ENCODE measurements at regions not wholly inside any gene's neighbourhood (a gene's known extent, or its start where the extent isn't known, plus 50 kb on each side); places are given as distances from the start of the nearest gene placed in this dataset.

- DNase-seq (no peak), ATAC-seq (ENCODE audit: low read depth) (no peak)
- Histone ChIP-seq H3K9me3 (ENCODE audit: control extremely low read depth in 1 of 3, control insufficient read depth in 2 of 3, insufficient read depth in 1 of 3, low read length in 2 of 3) (no peaks in the 10 kb centered on the region), H3K36me3 (replicated peaks in 1 of 2; ENCODE audit: control extremely low read depth in 1 of 2, control insufficient read depth in 1 of 2, extremely low read depth in 1 of 2, insufficient read depth in 2 of 2, low read length in 1 of 2) (no peaks in the 10 kb centered on the region), H3K4me2 (replicated peaks; ENCODE audit: low read depth, low read length, poor library complexity, severe bottlenecking) (no peak overlapping the region), H3K27me3 (replicated peaks in 1 of 4; ENCODE audit: control extremely low read depth in 1 of 4, control insufficient read depth in 3 of 4, insufficient read depth in 4 of 4, low read length in 3 of 4) (no peaks in the 10 kb centered on the region), H2AFZ (ENCODE audit: insufficient read depth, low read depth, low read length, poor library complexity, severe bottlenecking) (no peak overlapping the region), H3K9ac (ENCODE audit: low read length) (no peak overlapping the region), H3K27ac (ENCODE audit: low read length in 2 of 2) (no peak overlapping the region), H4K20me1 (ENCODE audit: control insufficient read depth, insufficient read depth, low read length, poor library complexity, severe bottlenecking) (no peaks in the 10 kb centered on the region), H3K4me1 (ENCODE audit: control insufficient read depth in 2 of 2, insufficient read depth in 2 of 2, low read length in 2 of 2) (no peaks in the 10 kb centered on the region), H3K79me2 (ENCODE audit: control insufficient read depth, insufficient read depth, low read length) (no peaks in the 10 kb centered on the region), H3K4me3 (ENCODE audit: control extremely low read depth in 1 of 5, extremely low read depth in 1 of 5, insufficient read depth in 1 of 5, low read depth in 2 of 5, low read length in 4 of 5) (no peak overlapping the region)
- H3K27ac Mint-ChIP-seq = no peak overlapping the region
- no peak overlapping the region for H3K4me3 Mint-ChIP-seq
- ChIA-PET POLR2A (no interaction called here), CTCF (no interaction called here)
- no peaks in the 10 kb centered on the region for H3K4me1 Mint-ChIP-seq
- H3K27me3 Mint-ChIP-seq = no peaks in the 10 kb centered on the region
- no peak for TF ChIP-seq EZH2 (IDR thresholded peaks at IDR 0.05; ENCODE audit: borderline replicate concordance, insufficient read depth, low read depth, low read length, poor library complexity, severe bottlenecking)
- TF ChIP-seq CTCF (IDR thresholded peaks at IDR 0.05) = no peak
- peaks cover 4% of the 10 kb centered on the region for H3K9me3 Mint-ChIP-seq (ENCODE audit: insufficient read depth)
- intact Hi-C loops (cut with micrococcal nuclease) = no loop called here
Observed at GRCh38 chr4:106830879-106831278, 205.2 kb downstream of the DKK2 start.

- H3K27me3 Mint-ChIP-seq = no peaks in the 10 kb centered on the region
- WGBS (ENCODE audit: insufficient coverage) = no CpG with 5 or more reads among the region's 1 CpG
- intact Hi-C loops (cut with micrococcal nuclease) = no loop called here
- Histone ChIP-seq H3K4me3 (ENCODE audit: control extremely low read depth in 1 of 5, extremely low read depth in 1 of 5, insufficient read depth in 1 of 5, low read depth in 2 of 5, low read length in 4 of 5) (no peak overlapping the region), H3K79me2 (ENCODE audit: control insufficient read depth, insufficient read depth, low read length) (no peaks in the 10 kb centered on the region), H3K4me1 (ENCODE audit: control insufficient read depth in 2 of 2, insufficient read depth in 2 of 2, low read length in 2 of 2) (no peaks in the 10 kb centered on the region), H3K4me2 (replicated peaks; ENCODE audit: low read depth, low read length, poor library complexity, severe bottlenecking) (no peak overlapping the region), H3K27ac (ENCODE audit: low read length in 2 of 2) (no peak overlapping the region), H4K20me1 (ENCODE audit: control insufficient read depth, insufficient read depth, low read length, poor library complexity, severe bottlenecking) (no peaks in the 10 kb centered on the region), H2AFZ (ENCODE audit: insufficient read depth, low read depth, low read length, poor library complexity, severe bottlenecking) (no peak overlapping the region), H3K9ac (ENCODE audit: low read length) (no peak overlapping the region), H3K9me3 (ENCODE audit: control extremely low read depth in 1 of 3, control insufficient read depth in 2 of 3, insufficient read depth in 1 of 3, low read length in 2 of 3) (peaks cover 0 to 5% (median 0%) of the 10 kb centered on the region in 3 donors), H3K36me3 (replicated peaks in 1 of 2; ENCODE audit: control extremely low read depth in 1 of 2, control insufficient read depth in 1 of 2, extremely low read depth in 1 of 2, insufficient read depth in 2 of 2, low read length in 1 of 2) (no peaks in the 10 kb centered on the region), H3K27me3 (replicated peaks in 1 of 4; ENCODE audit: control extremely low read depth in 1 of 4, control insufficient read depth in 3 of 4, insufficient read depth in 4 of 4, low read length in 3 of 4) (no peaks in the 10 kb centered on the region)
- POLR2A ChIA-PET = no interaction called here
- no peaks in the 10 kb centered on the region for H3K4me1 Mint-ChIP-seq
- H3K4me3 Mint-ChIP-seq = no peak overlapping the region
- ATAC-seq (ENCODE audit: low read depth) (no peak), DNase-seq (no peak)
- no peaks in the 10 kb centered on the region for H3K9me3 Mint-ChIP-seq (ENCODE audit: insufficient read depth)
- no peak for TF ChIP-seq EZH2 (IDR thresholded peaks at IDR 0.05; ENCODE audit: borderline replicate concordance, insufficient read depth, low read depth, low read length, poor library complexity, severe bottlenecking)
- TF ChIP-seq CTCF (IDR thresholded peaks at IDR 0.05) = no peak
- no peak overlapping the region for H3K27ac Mint-ChIP-seq
- CTCF ChIA-PET = no interaction called here
Observed at GRCh38 chr4:106818764-106819163, 217.3 kb downstream of the DKK2 start.

Measured in B cell (primary cell).